A549 (cell line): ENCODE measurements at regions not wholly inside any gene's neighbourhood (a gene's known extent, or its start where the extent isn't known, plus 50 kb on each side); places are given as distances from the start of the nearest gene placed in this dataset.

Experiments
- ATAC-seq, 2 experiments: fragments of 200-7000 bp in 1 of 2; fragments of >200 bp in 1 of 2; cut with Nextera tagmentation in 1 of 2; cut with Tn5 transposase in 1 of 2; 3 replicates each; pipeline versions ENCODE4 v1.8.0 to v1.9.1; 2018 to 2020; ENCODE audit warnings: mild to moderate bottlenecking in 1 of 2, moderate library complexity in 1 of 2
- CTCF ChIA-PET: fragments of 300-600 bp; sonication (Branson Sonifier 250); formaldehyde crosslinking; extraction: SDS; loops from one replicate; lab custom pipeline; 2021; ENCODE audit warnings: antibody characterized with exemption, inconsistent platforms; lab: Yijun Ruan, JAX
- POLR2A ChIA-PET: fragments of 350-600 bp; formaldehyde crosslinking; extraction: SDS; loops from one replicate; lab custom pipeline; 2021; ENCODE audit warnings: antibody characterized with exemption, inconsistent platforms; lab: Yijun Ruan, JAX
- DNase-seq, 2 experiments: peaks; one replicate each; pipeline versions ENCODE4 v3.0.0 to v3.0.0-alpha.2; 2011 to 2016; ENCODE audit warnings: low read depth in 1 of 2, low spot score in 1 of 2
- FAIRE-seq: peaks from 2 replicates; lab custom pipeline; 2011; peaks lifted over from hg19 to GRCh38; lab: Jason Lieb, UNC
- H3K27ac ChIP-seq, 2 experiments: fragments of >200 bp; sonication (Bioruptor Twin); formaldehyde crosslinking; 3 replicates each; pipeline ENCODE4 v1.5.1; 2016 to 2017
- H3K4me1 ChIP-seq: fragments of >200 bp; sonication (Bioruptor Twin); formaldehyde crosslinking; 3 replicates; pipeline ENCODE4 v1.6.1; 2016
- H3K4me2 ChIP-seq: fragments of >200 bp; sonication (Bioruptor Twin); formaldehyde crosslinking; 3 replicates; pipeline ENCODE4 v1.6.1; 2016
- H3K4me3 ChIP-seq: fragments of >200 bp; sonication (Bioruptor Twin); formaldehyde crosslinking; 3 replicates; pipeline ENCODE4 v1.5.1; 2016
- H3K9me3 ChIP-seq: fragments of >200 bp; sonication (Bioruptor Twin); formaldehyde crosslinking; 3 replicates; pipeline ENCODE4 v1.6.1; 2016
- ATOH8 ChIP-seq: fragments of 250-450 bp; sonication (Bioruptor Pico); IDR thresholded peaks from 2 replicates; pipeline ENCODE4 v1.5.0; 2020; ENCODE audit warnings: low read depth, mild to moderate bottlenecking, moderate library complexity
- CBX8 ChIP-seq: fragments of 200-600 bp; sonication (generic); IDR thresholded peaks from 2 replicates; pipeline ENCODE4 v1.6.1; 2016
- CEBPB ChIP-seq, 2 experiments: fragments of >200 bp in 1 of 2; sonication (Bioruptor Twin) in 1 of 2; formaldehyde crosslinking in 1 of 2; IDR thresholded peaks; 2 replicates each; pipeline ENCODE4 v1.6.1; 2012 to 2016
- ELK1 ChIP-seq: fragments of 150-350 bp; IDR thresholded peaks from 2 replicates; pipeline ENCODE4 v1.6.1; 2014; ENCODE audit warnings: low read depth, mild to moderate bottlenecking, low read length
- FOSB ChIP-seq: fragments of 250-450 bp; sonication (Bioruptor Pico); IDR thresholded peaks from 2 replicates; pipeline ENCODE4 v1.5.0; 2020; ENCODE audit warnings: mild to moderate bottlenecking, moderate library complexity
- HOXB13 ChIP-seq: fragments of 250-450 bp; sonication (Bioruptor Pico); IDR thresholded peaks from 2 replicates; pipeline ENCODE4 v1.5.0; 2020; ENCODE audit warnings: low read depth, mild to moderate bottlenecking, moderate library complexity
- KDM1A ChIP-seq: fragments of 200-600 bp; sonication (generic); IDR thresholded peaks from 2 replicates; pipeline ENCODE4 v1.6.1; 2016; ENCODE audit warnings: low read depth, mild to moderate bottlenecking
- MAFK ChIP-seq: fragments of 450-650 bp; IDR thresholded peaks from 2 replicates; pipeline ENCODE4 v1.6.1; 2014; ENCODE audit not compliant: partially characterized antibody
- NFE2L2 ChIP-seq: fragments of 150-350 bp; conservative IDR thresholded peaks from 2 replicates; pipeline ENCODE4 v1.6.1; 2014; ENCODE audit warnings: low read length
- NPAS2 ChIP-seq: fragments of 250-450 bp; sonication (Bioruptor Pico); IDR thresholded peaks from 2 replicates; pipeline ENCODE4 v1.8.0; 2022; ENCODE audit warnings: mild to moderate bottlenecking, moderate library complexity, borderline replicate concordance
- POLR2A ChIP-seq: IDR thresholded peaks from 2 replicates; pipeline ENCODE4 v1.6.1; 2012; ENCODE audit warnings: mild to moderate bottlenecking, low read length
- RCOR1 ChIP-seq: fragments of 150-350 bp; IDR thresholded peaks from 2 replicates; pipeline ENCODE4 v1.6.1; 2014; ENCODE audit warnings: antibody characterized with exemption, low read length, low read depth
- RNF2 ChIP-seq: fragments of 200-600 bp; sonication (generic); IDR thresholded peaks from 2 replicates; pipeline ENCODE4 v1.6.1; 2016; ENCODE audit warnings: low read depth, mild to moderate bottlenecking, antibody characterized with exemption, moderate library complexity, borderline replicate concordance
- SMC3 ChIP-seq: fragments of >200 bp; sonication (Bioruptor Twin); formaldehyde crosslinking; IDR thresholded peaks from 3 replicates; pipeline ENCODE4 v1.6.1; 2018; ENCODE audit warnings: inconsistent platforms
- SREBF2 ChIP-seq: fragments of 450-650 bp; IDR thresholded peaks from 2 replicates; pipeline ENCODE4 v1.6.1; 2014; ENCODE audit warnings: mild to moderate bottlenecking, moderate library complexity
- TFCP2L1 ChIP-seq: fragments of 250-450 bp; sonication (Bioruptor Pico); IDR thresholded peaks from 2 replicates; pipeline ENCODE4 v1.5.0; 2021; ENCODE audit warnings: mild to moderate bottlenecking
- ZFP36 ChIP-seq: fragments of 450-650 bp; IDR thresholded peaks from 2 replicates; pipeline ENCODE4 v1.6.1; 2014; ENCODE audit warnings: borderline replicate concordance; ENCODE audit not compliant: partially characterized antibody
- ZNF302 ChIP-seq: fragments of 250-450 bp; sonication (Bioruptor Pico); IDR thresholded peaks from 2 replicates; pipeline ENCODE4 v1.9.0; 2021; ENCODE audit warnings: inconsistent platforms, mild to moderate bottlenecking, moderate library complexity
- ZSCAN20 ChIP-seq: fragments of 250-450 bp; sonication (Bioruptor Pico); IDR thresholded peaks from 2 replicates; pipeline ENCODE4 v1.8.0; 2022; ENCODE audit warnings: mild to moderate bottlenecking, moderate library complexity
- WGBS: methylation state at CpG from one replicate; pipeline ENCODE4 v1.1.6; 2017; ENCODE audit errors: missing lambda C conversion rate; 5-methylcytosine and 5-hydroxymethylcytosine counted together
- TF ChIP-seq, protein P1 (sequence below): fragments of >200 bp; sonication (Bioruptor Twin); formaldehyde crosslinking; IDR thresholded peaks from 2 replicates; pipeline ENCODE4 v1.6.1; 2016

DNA sequence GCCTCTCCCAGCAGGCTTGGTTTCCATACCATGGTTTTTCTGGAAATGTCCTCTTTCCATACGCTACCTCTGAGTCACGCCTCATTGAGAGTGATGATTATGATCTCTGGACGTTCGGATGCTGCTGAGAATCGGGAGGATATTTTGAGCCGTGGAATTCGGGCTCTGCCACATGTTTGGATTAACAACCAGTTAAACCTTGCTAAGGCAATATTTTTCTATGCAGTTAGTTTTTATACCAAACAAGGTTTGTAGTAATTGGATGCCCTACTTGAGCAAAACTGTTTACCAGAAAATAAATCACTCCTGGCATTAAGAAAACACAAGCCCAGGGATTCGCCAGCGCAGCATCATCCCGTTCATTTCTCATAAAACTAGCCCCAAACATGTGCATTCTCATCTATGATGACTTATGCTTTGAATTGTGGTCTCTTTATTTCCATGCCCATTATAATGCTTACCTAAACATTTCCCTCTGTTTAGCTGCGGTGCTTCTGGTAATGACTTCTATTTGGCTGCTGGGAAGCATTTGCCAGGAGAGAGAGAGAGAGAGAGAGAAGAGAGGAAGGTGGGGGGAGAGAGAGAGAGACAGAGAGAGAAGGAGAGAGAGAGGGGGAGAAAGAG lies 198.9 kb downstream of the CLIC5 start:
- TF ChIP-seq TFCP2L1 (no peak), RCOR1 (no peak), FOSB (CRISPR knock-in tag) (no peak), CBX8 (no peak), SREBF2 (no peak), ATOH8 (CRISPR knock-in tag) (no peak), SMC3 (no peak), KDM1A (no peak), ZNF302 (CRISPR knock-in tag) (no peak), ZSCAN20 (CRISPR knock-in tag) (no peak), MAFK (no peak), NFE2L2 (no peak)
- no peak for ATAC-seq

DNA sequence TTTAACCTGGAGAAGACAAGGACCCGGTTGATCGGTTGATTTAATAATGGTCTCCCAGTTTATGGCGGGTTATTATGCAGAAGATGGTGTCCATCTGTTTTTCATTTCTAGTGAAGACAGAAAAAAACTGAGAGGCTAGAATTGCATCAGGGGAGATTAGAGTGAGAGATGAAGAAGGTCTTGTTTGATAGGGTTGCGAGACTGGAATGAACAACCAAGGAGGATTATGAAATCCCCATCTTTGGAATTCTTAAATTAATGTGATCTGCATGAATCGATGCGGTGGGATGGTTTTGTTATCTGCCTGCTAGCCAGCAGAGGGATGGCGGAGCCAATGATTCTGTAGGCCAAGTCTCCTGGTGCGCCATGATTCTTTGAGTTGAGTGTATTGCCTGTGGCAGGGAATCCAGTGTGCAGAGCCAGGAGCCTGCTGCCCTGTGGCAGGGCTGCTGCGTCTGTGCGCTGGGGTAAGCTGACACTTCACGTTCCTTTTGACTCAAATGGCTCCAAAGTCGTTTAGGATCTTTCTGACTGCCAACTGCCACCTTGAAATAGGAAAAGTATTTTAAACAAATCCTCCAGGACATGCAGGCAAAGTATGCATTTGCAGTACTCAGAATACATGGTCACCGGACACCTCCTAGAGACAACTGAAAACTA lies 200.1 kb downstream of the CLIC5 start:
- TF ChIP-seq CBX8 (no peak), FOSB (CRISPR knock-in tag) (no peak), POLR2A (no peak), CEBPB (IDR thresholded peaks at IDR 0.05) (no peak), NPAS2 (no peak), ZSCAN20 (CRISPR knock-in tag) (no peak), HOXB13 (CRISPR knock-in tag) (no peak), SMC3 (no peak), RNF2 (no peak)
- TF ChIP-seq, protein P1, sequence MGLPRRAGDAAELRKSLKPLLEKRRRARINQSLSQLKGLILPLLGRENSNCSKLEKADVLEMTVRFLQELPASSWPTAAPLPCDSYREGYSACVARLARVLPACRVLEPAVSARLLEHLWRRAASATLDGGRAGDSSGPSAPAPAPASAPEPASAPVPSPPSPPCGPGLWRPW, result no peak
- TF ChIP-seq, all 56 proteins: peak for 0
- no peaks in the 10 kb centered on the region for H3K9me3 ChIP-seq
- no peak for ATAC-seq
- H3K4me3 ChIP-seq, result no peak overlapping the region
- ChIA-PET CTCF (no interaction called here), POLR2A (no interaction called here)
- no peak overlapping the region for H3K27ac ChIP-seq
- no peak overlapping the region for H3K4me2 ChIP-seq
- no peak for FAIRE-seq
- 65% methylated on average over 13 of the region's 13 CpGs for WGBS
- no peak for DNase-seq
- no peaks in the 10 kb centered on the region for H3K4me1 ChIP-seq

More for the DNA sequence above, 198.9 kb downstream of the CLIC5 start:
- POLR2A ChIA-PET, result interaction anchor here (0.7 kb wide), 1 partner anchor 63 kb away, joined by 3 read pairs; no protein-coding TSS in a partner anchor
- Histone ChIP-seq H3K9me3 (no peaks in the 10 kb centered on the region), H3K4me1 (no peaks in the 10 kb centered on the region), H3K4me3 (no peak overlapping the region), H3K27ac (no peak overlapping the region), H3K4me2 (no peak overlapping the region)
- no peak for DNase-seq
- 23% methylated on average over 11 of the region's 11 CpGs for WGBS
- FAIRE-seq, result no peak
- CTCF ChIA-PET, result no interaction called here

DNA sequence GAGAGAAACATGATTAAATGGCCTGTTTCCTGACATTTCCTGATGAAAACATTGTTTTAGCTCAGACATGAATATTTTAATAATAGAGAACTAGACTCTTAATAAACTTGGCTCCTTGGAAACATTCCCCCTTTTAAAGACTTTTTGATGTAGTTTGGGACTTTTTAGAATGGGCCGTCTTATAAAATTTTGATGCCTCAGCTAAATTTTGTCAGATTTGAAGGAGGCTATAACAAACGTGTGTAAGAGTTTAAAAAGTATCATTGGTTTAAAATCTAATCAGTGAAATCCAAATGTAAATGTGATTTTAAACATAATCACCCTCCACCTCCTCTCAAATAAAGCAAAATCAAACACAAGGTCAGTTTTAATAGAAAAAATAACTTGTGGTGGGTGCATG lies 200.9 kb downstream of the CLIC5 start:
- POLR2A ChIA-PET, result no interaction called here
- TF ChIP-seq ZFP36, result no peak
- TF ChIP-seq ELK1, result no peak
- peak; percentile 47 for TF ChIP-seq MAFK
- H3K4me1 ChIP-seq, result no peaks in the 10 kb centered on the region
- no peak overlapping the region for H3K4me3 ChIP-seq
- no peak for FAIRE-seq
- WGBS, result 47% methylated on average over 2 of the region's 2 CpGs
- no peak overlapping the region for H3K4me2 ChIP-seq
- CTCF ChIA-PET, result no interaction called here
- H3K9me3 ChIP-seq, result no peaks in the 10 kb centered on the region
- ATAC-seq, result no peak
- no peak for DNase-seq
- no peak overlapping the region for H3K27ac ChIP-seq
